Stimulated activated CD8-positive, alpha-beta memory T cell treated with anti-CD3 and anti-CD28 coated beads, Interleukin-2, amount 100 ng/mL, for 48 hours (primary cell): ENCODE measurements at regions not wholly inside any gene's neighbourhood (a gene's known extent, or its start where the extent isn't known, plus 50 kb on each side); places are given as distances from the start of the nearest gene placed in this dataset.

Experiments used
- DNase-seq, 2 donors: peaks; one replicate each; pipeline ENCODE4 v3.0.0-alpha.2; 2020; ENCODE audit warnings: low read depth in 2 of 2

GRCh38 chr2:59458800-59459199 is 1094.7 kb downstream of the BCL11A start:
- no peak for DNase-seq

GRCh38 chr2:59456285-59456684 is 1097.2 kb downstream of the BCL11A start:
- no peak for DNase-seq

GRCh38 chr2:59449274-59449673 is 1104.2 kb downstream of the BCL11A start:
- no peak for DNase-seq

DNA sequence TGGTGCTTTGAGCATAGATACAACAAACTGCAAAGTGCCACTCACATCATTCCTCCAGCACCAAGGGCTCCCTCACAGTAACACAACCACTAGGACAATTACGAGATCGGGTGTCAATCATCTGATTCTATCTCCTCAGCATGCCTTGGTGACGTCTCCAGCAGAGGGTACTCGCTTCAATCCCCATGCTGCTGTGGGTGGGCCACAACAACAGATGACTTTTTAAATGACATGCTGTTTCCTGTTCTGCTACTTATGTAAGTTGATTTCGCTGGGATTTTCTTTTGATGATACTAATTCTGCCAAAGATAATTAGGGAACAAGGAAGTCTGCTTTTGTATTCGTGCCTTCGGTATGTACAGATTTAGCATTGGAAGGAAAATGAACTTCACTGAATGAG is 1113.0 kb downstream of the BCL11A start:
- DNase-seq, result no peak

DNA sequence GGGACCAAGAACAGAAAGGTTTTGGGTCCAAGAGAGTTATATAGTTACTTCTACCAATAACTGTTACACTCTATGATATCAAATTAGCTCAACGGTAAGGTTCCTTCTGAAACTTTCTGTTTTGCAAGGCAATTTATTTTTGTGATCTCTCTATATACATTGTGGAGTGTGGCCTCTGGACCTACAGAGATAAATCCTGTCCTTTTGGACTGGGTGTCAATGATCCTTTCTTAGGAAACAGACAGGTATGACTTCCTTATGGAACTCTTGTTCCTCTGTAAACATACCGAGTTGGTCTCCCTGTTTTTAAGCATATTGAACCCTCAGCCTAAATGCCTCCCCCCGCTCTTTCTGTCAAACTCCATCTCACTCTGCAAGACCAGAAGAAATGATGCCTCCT is 1117.8 kb downstream of the BCL11A start:
- no peak for DNase-seq

DNA sequence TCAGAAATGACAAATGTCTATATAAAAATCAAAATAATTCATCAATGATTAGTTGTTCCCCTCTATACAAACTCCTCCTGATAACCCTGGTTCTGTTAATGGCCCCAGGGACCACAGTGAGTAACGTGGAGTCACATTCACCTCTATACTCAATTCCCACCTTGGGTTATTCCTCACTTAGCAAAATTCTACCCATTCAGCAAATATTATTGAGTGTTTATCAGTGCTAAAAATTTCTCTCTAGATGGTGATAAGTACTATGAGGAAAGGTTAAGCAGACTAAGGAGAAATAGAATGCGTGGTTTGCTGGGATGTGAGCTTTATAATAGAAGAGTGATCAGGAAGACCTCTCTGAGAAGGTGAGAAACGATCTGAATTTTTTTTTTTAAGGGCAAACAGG is 1124.5 kb downstream of the BCL11A start:
- DNase-seq, result no peak

DNA sequence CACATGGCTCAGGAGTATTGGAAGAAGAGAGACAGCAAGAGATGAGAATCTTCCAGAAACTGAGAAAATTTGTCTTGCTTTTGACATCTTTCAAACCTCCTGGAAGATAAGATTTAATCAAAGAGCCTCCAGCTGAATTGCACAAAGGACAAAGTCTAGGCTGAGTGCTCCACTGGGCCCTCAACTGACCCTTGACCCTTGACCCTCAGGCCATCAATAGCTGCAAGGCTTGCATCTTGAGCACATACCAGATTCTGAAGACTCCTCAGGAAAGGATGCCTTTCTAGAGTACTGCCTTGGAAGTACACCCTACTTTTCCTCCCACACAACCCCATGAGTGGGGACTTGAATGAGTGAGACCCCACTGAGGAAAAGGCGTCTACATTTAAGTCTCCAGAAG is 1125.5 kb downstream of the BCL11A start:
- no peak for DNase-seq

DNA sequence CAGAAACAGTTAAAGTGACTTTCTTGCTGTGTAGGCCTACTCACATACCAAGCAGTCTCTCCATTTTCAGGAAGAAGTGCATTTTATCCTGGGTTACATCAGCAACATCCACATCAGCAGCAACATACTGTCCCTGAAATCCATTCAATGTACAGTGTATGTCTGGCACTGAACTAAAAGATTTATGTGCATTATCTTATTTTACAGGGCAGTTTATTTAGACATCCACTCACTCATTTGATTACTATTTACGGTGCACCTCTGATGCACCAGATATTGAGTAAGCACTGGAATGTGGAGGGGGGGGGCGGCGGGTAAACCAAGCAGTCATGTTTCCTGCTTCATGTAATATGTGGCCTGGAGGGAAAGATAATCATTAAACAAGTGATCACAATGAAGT is 1128.2 kb downstream of the BCL11A start:
- DNase-seq, result no peak

- DNase-seq, result no peak
These were observed 1139.5 kb downstream of the BCL11A start for GRCh38 chr2:59413751-59414570.

- no peak for DNase-seq
These were observed 1154.3 kb downstream of the BCL11A start for GRCh38 chr2:59399126-59399525.

- no peak for DNase-seq
These were observed 1155.4 kb downstream of the BCL11A start for GRCh38 chr2:59398081-59398480.

- no peak for DNase-seq
These were observed 1154.0 kb upstream of the FANCL start for GRCh38 chr2:59395119-59395518.

DNA sequence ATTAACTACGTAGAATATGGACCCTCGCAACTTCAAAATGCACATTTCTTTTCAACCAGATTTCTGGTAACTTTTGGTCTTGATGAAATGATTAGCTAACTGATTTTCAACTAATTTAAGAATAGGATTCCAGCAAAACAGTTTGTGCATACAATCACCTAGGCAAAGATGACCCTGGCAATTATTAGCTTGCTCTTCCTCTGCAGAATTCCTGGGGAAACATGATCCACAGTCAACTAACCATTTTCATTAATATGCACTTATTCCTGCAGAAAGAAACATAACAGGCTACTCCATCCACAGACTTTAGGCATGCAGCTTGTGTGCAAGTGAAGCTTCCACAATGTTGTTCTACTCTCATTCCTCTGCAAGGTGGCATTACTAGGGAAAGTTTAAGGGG is 1150.8 kb upstream of the FANCL start:
- no peak for DNase-seq

DNA sequence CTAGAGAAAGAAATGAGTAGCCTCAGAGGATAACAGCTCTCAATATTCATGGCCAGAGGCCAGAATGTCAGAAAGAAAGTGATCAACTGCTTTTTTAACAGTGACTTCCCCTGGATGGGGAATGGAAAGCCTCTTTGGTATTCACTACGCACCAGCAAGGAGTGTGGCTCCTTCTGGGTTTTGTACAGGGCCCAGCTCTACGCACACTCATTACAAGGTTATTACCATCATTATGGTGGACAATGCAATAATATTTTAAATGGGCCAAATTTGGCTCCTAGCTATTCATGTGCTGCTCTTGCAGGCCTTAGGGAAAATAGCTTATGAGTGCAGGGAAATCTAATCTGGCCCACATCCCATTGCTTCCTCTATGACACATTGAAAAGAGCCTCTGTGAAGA is 1149.5 kb upstream of the FANCL start:
- DNase-seq, result no peak

GRCh38 chr2:59389240-59389639 is 1148.1 kb upstream of the FANCL start:
- no peak for DNase-seq

DNA sequence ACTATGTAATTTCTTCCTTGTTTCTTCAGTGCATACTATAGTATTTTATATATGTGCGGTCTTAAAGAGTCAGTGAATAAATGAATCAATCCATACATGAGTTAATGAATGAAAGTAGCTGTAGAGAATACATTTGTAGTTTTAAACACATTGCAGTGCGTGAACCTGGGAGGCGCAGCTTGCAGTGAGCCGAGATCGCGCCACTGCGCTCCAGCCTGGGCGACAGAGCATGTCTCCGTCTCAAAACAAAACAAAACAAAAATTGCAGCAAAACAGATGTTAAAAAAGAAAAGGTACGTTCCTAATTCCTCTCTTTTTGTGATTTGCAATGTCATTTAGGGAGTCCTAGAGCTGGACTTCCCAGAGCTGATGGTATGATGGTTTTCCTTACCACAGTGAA is 1144.8 kb upstream of the FANCL start:
- DNase-seq, result no peak

- DNase-seq, result no peak
These were observed 1142.3 kb upstream of the FANCL start for GRCh38 chr2:59383473-59383872.

DNA sequence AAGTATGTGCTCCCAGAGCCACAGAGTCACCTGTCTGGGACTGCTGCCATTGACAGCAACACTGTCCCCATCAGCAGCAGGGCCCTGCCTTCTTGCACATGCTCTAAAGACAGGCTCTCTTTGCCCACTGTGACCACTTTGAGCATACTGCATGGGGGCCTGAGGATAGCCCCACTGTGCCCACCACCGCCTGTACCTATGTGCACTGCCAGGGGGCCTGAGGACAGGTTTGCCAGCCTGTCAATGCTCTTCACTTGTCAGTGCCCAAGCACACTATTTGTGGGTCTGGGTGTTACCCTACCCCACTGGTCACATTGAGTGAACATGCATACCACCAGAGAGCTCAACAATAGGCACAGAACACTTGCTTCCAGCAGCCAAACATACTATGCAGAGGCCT is 1137.0 kb upstream of the FANCL start:
- no peak for DNase-seq

- DNase-seq, result no peak
These were observed 1125.2 kb upstream of the FANCL start for GRCh38 chr2:59366288-59366687.

DNA sequence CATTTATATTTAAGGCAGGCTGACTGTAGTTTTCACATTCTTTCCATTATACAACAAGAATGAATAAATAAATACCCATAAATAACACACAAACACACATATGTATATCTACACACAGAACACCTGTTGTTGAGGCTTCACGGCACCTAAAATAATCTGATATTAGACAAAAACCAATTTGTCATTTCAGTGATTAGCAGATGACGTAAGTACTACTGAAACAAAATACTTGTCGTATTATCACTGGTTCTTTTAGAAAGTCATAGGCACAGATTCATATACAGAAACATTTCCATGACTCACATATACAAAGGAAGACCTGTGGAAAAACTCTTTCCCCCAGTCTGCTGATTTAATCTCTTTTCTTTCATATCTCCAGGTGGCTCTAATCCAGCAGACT is 1113.4 kb upstream of the FANCL start:
- no peak for DNase-seq

- DNase-seq, result no peak
These were observed 1112.3 kb upstream of the FANCL start for GRCh38 chr2:59353306-59353921.

DNA sequence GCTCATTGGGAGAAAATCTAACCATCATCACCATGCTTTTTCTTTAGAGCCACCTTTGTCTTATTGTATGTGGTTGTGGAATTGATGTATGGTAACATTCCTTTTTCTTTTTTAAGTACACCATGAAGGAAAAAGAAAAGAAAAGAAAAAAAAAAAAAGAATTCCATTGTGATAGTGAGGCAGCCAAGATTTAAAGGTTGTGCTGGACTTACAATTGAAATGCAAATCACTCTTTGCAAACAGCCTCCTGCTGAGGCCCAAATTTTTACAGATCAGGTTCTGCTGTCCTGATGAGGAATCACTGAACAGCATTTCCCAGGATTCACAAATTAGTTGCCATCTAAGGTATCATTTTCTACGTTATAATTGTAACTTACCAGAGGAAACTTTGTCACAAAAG is 1101.0 kb upstream of the FANCL start:
- DNase-seq, result no peak

GRCh38 chr2:59339837-59340207 is 1098.7 kb upstream of the FANCL start:
- DNase-seq, result no peak
